CD14-positive monocyte (primary cell): ENCODE measurements at regions not wholly inside any gene's neighbourhood (a gene's known extent, or its start where the extent isn't known, plus 50 kb on each side); places are given as distances from the start of the nearest gene placed in this dataset.

Source experiments
- DNase-seq, 3 donors: peaks; one replicate each; pipeline ENCODE4 v3.0.0-alpha.2; 2011 to 2022
- H2AFZ ChIP-seq: 2 replicates; pipeline ENCODE4 v1.6.0; 2012; ENCODE audit warnings: mild to moderate bottlenecking, low read depth, low read length, inconsistent platforms; ENCODE audit not compliant: insufficient read depth, poor library complexity, severe bottlenecking
- H3K27ac ChIP-seq, 2 donors: 1 replicate in 1 of 2; 2 replicates in 1 of 2; pipeline ENCODE4 v1.5.1; 2012 to 2013; ENCODE audit warnings: low read length in 2 of 2, control low read depth in 1 of 2, inconsistent platforms in 1 of 2, low read depth in 1 of 2, mild to moderate bottlenecking in 1 of 2
- H3K27me3 ChIP-seq, 2 donors: one replicate each; pipeline versions ENCODE4 v1.6.0 to v1.6.1; 2011 to 2013; ENCODE audit warnings: low read length in 2 of 2; ENCODE audit not compliant: control insufficient read depth in 2 of 2, insufficient read depth in 2 of 2
- H3K36me3 ChIP-seq, 2 donors: replicated peaks in 1 of 2; 1 replicate in 1 of 2; 2 replicates in 1 of 2; pipeline versions ENCODE4 v1.5.1 to v1.6.1; 2012 to 2013; ENCODE audit warnings: low read length in 2 of 2, control low read depth in 1 of 2, inconsistent platforms in 1 of 2, mild to moderate bottlenecking in 1 of 2; ENCODE audit not compliant: insufficient read depth in 2 of 2, control insufficient read depth in 1 of 2
- H3K4me1 ChIP-seq, 2 donors: 1 replicate in 1 of 2; 2 replicates in 1 of 2; pipeline versions ENCODE4 v1.5.1 to v1.6.1; 2012 to 2013; ENCODE audit warnings: low read length in 2 of 2, control low read depth in 1 of 2, inconsistent platforms in 1 of 2, mild to moderate bottlenecking in 1 of 2, moderate library complexity in 1 of 2; ENCODE audit not compliant: insufficient read depth in 2 of 2, control insufficient read depth in 1 of 2
- H3K4me2 ChIP-seq: replicated peaks from 2 replicates; pipeline ENCODE3; 2012; ENCODE audit warnings: low read length, moderate library complexity, mild to moderate bottlenecking; ENCODE audit not compliant: poor library complexity, severe bottlenecking; ENCODE audit errors: extremely low read depth
- H3K4me3 ChIP-seq, 3 experiments: fragments of 200-600 bp in 1 of 3; sonication (generic) in 1 of 3; replicated peaks in 1 of 3; 1 replicate in 2 of 3; 2 replicates in 1 of 3; pipeline ENCODE4 v1.5.1; 2011 to 2013; ENCODE audit warnings: low read length in 3 of 3, mild to moderate bottlenecking in 3 of 3, control low read depth in 2 of 3, low read depth in 2 of 3, inconsistent platforms in 1 of 3, moderate library complexity in 1 of 3
- H3K79me2 ChIP-seq: 2 replicates; pipeline ENCODE4 v1.6.0; 2012; ENCODE audit warnings: mild to moderate bottlenecking, control low read depth, inconsistent platforms, low read length, moderate library complexity; ENCODE audit not compliant: insufficient read depth
- H3K9ac ChIP-seq: 2 replicates; pipeline ENCODE4 v1.6.0; 2017; ENCODE audit warnings: low read length, mild to moderate bottlenecking; ENCODE audit not compliant: insufficient read depth, poor library complexity, severe bottlenecking
- H3K9me3 ChIP-seq, 2 donors: replicated peaks in 1 of 2; 1 replicate in 1 of 2; 2 replicates in 1 of 2; pipeline versions ENCODE4 v1.5.1 to v1.6.1; 2012 to 2013; ENCODE audit warnings: low read length in 2 of 2, control low read depth in 1 of 2; ENCODE audit not compliant: control insufficient read depth in 1 of 2, insufficient read depth in 1 of 2
- H4K20me1 ChIP-seq: 2 replicates; pipeline ENCODE4 v1.6.0; 2012; ENCODE audit warnings: mild to moderate bottlenecking, low read length, control low read depth, moderate library complexity; ENCODE audit not compliant: insufficient read depth
- H3K27ac Mint-ChIP-seq, 7 donors: one replicate each; pipeline ENCODE4 v1.8.0; 2020; ENCODE audit warnings: mild to moderate bottlenecking in 7 of 7, mixed read lengths in 7 of 7, moderate library complexity in 6 of 7, inconsistent platforms in 2 of 7
- H3K27me3 Mint-ChIP-seq, 3 donors: one replicate each; pipeline ENCODE4 v1.8.0; 2021 to 2022; ENCODE audit warnings: low read depth in 3 of 3, mild to moderate bottlenecking in 3 of 3, mixed read lengths in 3 of 3, moderate library complexity in 3 of 3, inconsistent platforms in 1 of 3
- H3K36me3 Mint-ChIP-seq, 2 donors: one replicate each; pipeline ENCODE4 v1.8.0; 2020; ENCODE audit warnings: mixed read lengths in 2 of 2, inconsistent platforms in 1 of 2, mild to moderate bottlenecking in 1 of 2
- H3K4me1 Mint-ChIP-seq: one replicate; pipeline ENCODE4 v1.8.0; 2020; ENCODE audit warnings: mild to moderate bottlenecking, mixed read lengths
- H3K4me3 Mint-ChIP-seq, 2 donors: one replicate each; pipeline ENCODE4 v1.8.0; 2020; ENCODE audit warnings: mild to moderate bottlenecking in 2 of 2, mixed read lengths in 2 of 2, moderate library complexity in 1 of 2
- H3K9me3 Mint-ChIP-seq, 7 donors: one replicate each; pipeline ENCODE4 v1.8.0; 2020 to 2022; ENCODE audit warnings: mixed read lengths in 7 of 7, mild to moderate bottlenecking in 6 of 7, moderate library complexity in 6 of 7, inconsistent platforms in 2 of 7
- WGBS: methylation state at CpG from one replicate; pipeline ENCODE4 v1.1.5; 2013; ENCODE audit warnings: missing lambda C conversion rate; ENCODE audit not compliant: insufficient coverage; 5-methylcytosine and 5-hydroxymethylcytosine counted together
- intact Hi-C, 2 donors: fragments of 100-400 bp; cut with micrococcal nuclease; formaldehyde crosslinking; loops; one replicate each; pipeline versions ENCODE4 v1.15.0 to v1.15.1; 2023
- TF ChIP-seq, protein P1 (sequence below): fragments of 200-600 bp; IDR thresholded peaks from one replicate; pipeline ENCODE4 v1.8.0; 2022; ENCODE audit warnings: antibody characterized with exemption, mild to moderate bottlenecking

DNA sequence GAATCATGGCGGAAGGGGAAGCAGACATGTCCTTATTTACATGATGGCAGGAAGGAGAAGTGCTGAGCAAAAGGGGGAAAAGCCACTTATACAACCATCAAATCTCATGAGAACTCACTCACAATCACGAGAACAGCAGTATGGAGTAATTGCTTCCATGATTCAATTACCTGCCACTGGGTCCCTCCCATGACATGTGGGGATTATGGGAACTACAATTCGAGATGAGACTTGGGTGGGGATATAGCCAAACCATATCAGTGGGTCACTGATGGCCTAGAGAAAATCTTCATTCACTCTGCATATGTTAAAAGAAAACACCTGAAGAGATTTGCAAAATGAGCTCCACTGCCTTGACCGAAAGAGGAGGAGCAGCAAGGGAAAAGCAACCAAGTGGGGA is 130.3 kb upstream of the FAM20A start:
- intact Hi-C loops: no loop called here
- H3K36me3 Mint-ChIP-seq: no peaks in the 10 kb centered on the region
- H3K4me1 ChIP-seq: no peaks in the 10 kb centered on the region
- H3K4me3 Mint-ChIP-seq: no peak overlapping the region
- H3K36me3 ChIP-seq: no peaks in the 10 kb centered on the region
- no peak overlapping the region for H3K27ac ChIP-seq
- peaks cover 1 to 2% (median 1%) of the 10 kb centered on the region in 3 donors for H3K27me3 Mint-ChIP-seq
- H3K79me2 ChIP-seq: no peaks in the 10 kb centered on the region
- H3K27ac Mint-ChIP-seq: peak overlapping the region in 1 of 7 donors; percentile 2
- TF ChIP-seq, protein P1, sequence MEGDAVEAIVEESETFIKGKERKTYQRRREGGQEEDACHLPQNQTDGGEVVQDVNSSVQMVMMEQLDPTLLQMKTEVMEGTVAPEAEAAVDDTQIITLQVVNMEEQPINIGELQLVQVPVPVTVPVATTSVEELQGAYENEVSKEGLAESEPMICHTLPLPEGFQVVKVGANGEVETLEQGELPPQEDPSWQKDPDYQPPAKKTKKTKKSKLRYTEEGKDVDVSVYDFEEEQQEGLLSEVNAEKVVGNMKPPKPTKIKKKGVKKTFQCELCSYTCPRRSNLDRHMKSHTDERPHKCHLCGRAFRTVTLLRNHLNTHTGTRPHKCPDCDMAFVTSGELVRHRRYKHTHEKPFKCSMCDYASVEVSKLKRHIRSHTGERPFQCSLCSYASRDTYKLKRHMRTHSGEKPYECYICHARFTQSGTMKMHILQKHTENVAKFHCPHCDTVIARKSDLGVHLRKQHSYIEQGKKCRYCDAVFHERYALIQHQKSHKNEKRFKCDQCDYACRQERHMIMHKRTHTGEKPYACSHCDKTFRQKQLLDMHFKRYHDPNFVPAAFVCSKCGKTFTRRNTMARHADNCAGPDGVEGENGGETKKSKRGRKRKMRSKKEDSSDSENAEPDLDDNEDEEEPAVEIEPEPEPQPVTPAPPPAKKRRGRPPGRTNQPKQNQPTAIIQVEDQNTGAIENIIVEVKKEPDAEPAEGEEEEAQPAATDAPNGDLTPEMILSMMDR: no peak
- H3K4me3 ChIP-seq: no peak overlapping the region
- WGBS: 92% methylated on average over 1 of the region's 4 CpGs
- H2AFZ ChIP-seq: no peak overlapping the region
- H3K4me1 Mint-ChIP-seq: no peaks in the 10 kb centered on the region
- peaks cover 10 to 31% (median 20%) of the 10 kb centered on the region in 7 donors for H3K9me3 Mint-ChIP-seq
- peaks cover 0 to 8% of the 10 kb centered on the region in 2 donors for H3K9me3 ChIP-seq
- H4K20me1 ChIP-seq: no peaks in the 10 kb centered on the region
- H3K4me2 ChIP-seq: no peak overlapping the region
- no peaks in the 10 kb centered on the region for H3K27me3 ChIP-seq
- H3K9ac ChIP-seq: no peak overlapping the region
- no peak for DNase-seq

- H3K27ac ChIP-seq: no peak overlapping the region
- Mint-ChIP-seq H3K27ac (no peak overlapping the region), H3K4me1 (peaks cover 3% of the 10 kb centered on the region), H3K36me3 (no peaks in the 10 kb centered on the region), H3K4me3 (no peak overlapping the region), H3K9me3 (no peaks in the 10 kb centered on the region), H3K27me3 (peaks cover 5 to 16% (median 9%) of the 10 kb centered on the region in 3 donors)
- H3K9ac ChIP-seq: no peak overlapping the region
- no peak for DNase-seq
- H3K4me3 ChIP-seq: no peak overlapping the region
- H2AFZ ChIP-seq: no peak overlapping the region
- H3K9me3 ChIP-seq: no peaks in the 10 kb centered on the region
- H4K20me1 ChIP-seq: no peaks in the 10 kb centered on the region
- intact Hi-C loops: no loop called here
- TF ChIP-seq, protein P1: no peak
- H3K36me3 ChIP-seq: no peaks in the 10 kb centered on the region
- H3K27me3 ChIP-seq: no peaks in the 10 kb centered on the region
- H3K79me2 ChIP-seq: no peaks in the 10 kb centered on the region
- H3K4me2 ChIP-seq: no peak overlapping the region
- no peaks in the 10 kb centered on the region for H3K4me1 ChIP-seq
- whole genome bisulfite sequencing: no CpG with 5 or more reads among the region's 2 CpGs
These were observed 118.3 kb upstream of the FAM20A start for GRCh38 chr17:68719431-68719830.
